ENCODE measurements at regions not wholly inside any gene's neighbourhood (a gene's known extent, or its start where the extent isn't known, plus 50 kb on each side); places are given as distances from the start of the nearest gene placed in this dataset.

DNA sequence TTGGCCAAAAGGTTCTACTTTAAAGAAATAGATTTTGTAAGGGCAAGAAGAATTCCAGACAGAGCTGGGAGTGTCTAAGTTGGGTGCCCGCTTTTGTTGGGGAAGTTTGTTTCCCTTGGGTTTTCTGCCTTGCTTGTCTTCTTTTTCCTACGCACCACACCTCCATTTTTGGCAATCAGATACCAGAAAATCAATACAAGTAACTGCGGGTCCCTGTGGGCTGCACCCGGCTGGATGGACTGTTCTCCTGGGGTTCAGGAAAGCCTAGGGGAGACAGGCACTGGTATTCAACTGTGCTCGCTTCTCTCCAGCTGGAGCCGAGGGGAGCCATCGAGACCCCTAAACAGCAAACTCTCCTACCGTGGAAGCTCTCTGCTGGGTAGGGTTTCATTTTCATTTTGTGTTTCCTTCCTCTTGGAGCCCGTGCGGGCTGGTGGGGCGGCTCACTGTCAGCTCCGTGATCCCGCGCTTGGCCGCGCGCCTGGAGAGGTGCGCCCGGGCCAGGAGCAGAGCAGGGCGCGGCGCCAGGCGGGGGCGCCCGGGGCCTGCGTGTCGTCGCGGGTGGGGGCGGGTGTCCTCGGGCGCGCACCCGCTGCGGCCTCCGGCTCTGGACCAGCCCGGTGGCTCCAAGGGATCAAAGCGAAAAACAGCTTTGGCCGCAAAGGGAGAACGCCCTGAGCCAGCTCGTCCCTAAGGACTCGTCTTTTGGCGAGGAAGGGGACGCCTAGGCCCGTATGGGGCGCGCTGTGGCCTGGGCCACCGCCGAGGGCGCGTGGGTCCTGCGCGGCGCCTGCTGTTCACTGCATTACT, 347.2 kb downstream of the ZNF536 start:
- TF ChIP-seq, protein P1, sequence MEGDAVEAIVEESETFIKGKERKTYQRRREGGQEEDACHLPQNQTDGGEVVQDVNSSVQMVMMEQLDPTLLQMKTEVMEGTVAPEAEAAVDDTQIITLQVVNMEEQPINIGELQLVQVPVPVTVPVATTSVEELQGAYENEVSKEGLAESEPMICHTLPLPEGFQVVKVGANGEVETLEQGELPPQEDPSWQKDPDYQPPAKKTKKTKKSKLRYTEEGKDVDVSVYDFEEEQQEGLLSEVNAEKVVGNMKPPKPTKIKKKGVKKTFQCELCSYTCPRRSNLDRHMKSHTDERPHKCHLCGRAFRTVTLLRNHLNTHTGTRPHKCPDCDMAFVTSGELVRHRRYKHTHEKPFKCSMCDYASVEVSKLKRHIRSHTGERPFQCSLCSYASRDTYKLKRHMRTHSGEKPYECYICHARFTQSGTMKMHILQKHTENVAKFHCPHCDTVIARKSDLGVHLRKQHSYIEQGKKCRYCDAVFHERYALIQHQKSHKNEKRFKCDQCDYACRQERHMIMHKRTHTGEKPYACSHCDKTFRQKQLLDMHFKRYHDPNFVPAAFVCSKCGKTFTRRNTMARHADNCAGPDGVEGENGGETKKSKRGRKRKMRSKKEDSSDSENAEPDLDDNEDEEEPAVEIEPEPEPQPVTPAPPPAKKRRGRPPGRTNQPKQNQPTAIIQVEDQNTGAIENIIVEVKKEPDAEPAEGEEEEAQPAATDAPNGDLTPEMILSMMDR (IDR thresholded peaks at IDR 0.05; ENCODE audit: insufficient read depth, low read length, poor library complexity, severe bottlenecking) = no peak
- DNase-seq (ENCODE audit: low read depth) = no peak
- Histone ChIP-seq H3K4me3 (ENCODE audit: low read depth, low read length) (peak overlapping the region; percentile 34), H3K27me3 (ENCODE audit: control insufficient read depth, insufficient read depth, low read length) (no peaks in the 10 kb centered on the region), H3K36me3 (ENCODE audit: control insufficient read depth, insufficient read depth, low read length) (no peaks in the 10 kb centered on the region)

DNA sequence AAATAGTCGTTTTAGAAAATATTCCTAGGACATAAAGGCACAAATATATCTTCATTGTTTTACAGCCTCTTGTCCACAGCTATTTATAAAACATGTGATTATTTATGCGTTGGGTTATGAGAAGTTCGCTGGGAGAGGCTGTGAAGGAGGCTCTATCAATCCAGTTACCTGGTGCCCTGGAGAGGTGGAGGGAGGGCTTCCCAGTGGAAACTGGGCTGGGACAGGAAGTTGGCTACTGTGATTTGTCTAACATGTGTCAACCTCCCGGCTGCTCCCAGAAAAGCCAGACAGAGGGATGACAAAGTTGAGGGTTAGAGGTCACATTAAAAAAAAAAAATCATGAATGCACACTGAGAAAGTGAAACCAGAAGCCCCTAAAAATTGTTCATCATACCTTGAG, 346.5 kb downstream of the ZNF536 start:
- TF ChIP-seq, protein P1 (IDR thresholded peaks at IDR 0.05; ENCODE audit: insufficient read depth, low read length, poor library complexity, severe bottlenecking) = no peak
- H3K36me3 ChIP-seq (ENCODE audit: control insufficient read depth, insufficient read depth, low read length) = no peaks in the 10 kb centered on the region
- H3K27me3 ChIP-seq (ENCODE audit: control insufficient read depth, insufficient read depth, low read length) = no peaks in the 10 kb centered on the region
- no peak for DNase-seq (ENCODE audit: low read depth)
- no peak overlapping the region for H3K4me3 ChIP-seq (ENCODE audit: low read depth, low read length)

DNA sequence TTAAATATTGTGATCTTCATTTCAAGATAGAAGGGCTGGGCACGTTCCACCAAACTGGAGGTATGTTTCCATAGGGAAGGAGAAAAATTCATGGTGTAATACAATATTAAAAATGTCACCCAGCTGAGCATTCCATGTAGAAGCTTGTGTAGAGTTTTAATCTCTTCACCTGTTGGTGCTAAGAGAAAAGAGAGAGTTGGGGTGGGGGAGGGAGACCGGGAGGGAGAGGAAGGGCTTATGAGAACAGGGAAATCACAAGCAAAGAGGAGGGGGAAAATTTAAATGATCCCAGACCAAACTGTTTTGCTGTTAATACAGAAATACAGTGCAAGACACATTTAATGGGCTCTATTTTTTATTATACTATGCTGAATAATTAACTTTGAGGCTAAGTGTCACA, 345.8 kb downstream of the ZNF536 start:
- TF ChIP-seq, protein P1 (IDR thresholded peaks at IDR 0.05; ENCODE audit: insufficient read depth, low read length, poor library complexity, severe bottlenecking) = no peak
- no peak for DNase-seq (ENCODE audit: low read depth)

DNA sequence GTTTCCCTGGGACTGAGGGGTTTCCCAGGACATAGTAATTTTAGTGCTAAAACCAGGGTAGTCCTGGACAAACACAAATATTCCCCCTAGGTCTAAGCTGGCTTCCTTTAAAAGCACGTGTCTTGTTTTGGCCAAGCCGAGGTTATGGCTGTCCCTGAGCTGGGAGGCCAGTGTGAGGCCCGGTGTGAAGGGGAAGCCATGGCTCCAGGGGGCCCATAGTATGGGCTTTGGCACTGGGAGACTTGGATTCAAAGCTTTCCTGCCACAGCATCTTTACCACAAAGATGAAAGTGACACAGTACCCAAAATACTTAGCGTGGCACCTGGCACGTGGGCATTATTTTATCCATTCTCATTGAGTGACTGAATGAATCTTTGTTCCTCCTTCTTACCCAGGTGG, 345.2 kb downstream of the ZNF536 start:
- H3K36me3 ChIP-seq (ENCODE audit: control insufficient read depth, insufficient read depth, low read length) = no peaks in the 10 kb centered on the region
- no peaks in the 10 kb centered on the region for H3K27me3 ChIP-seq (ENCODE audit: control insufficient read depth, insufficient read depth, low read length)
- no peak overlapping the region for H3K4me3 ChIP-seq (ENCODE audit: low read depth, low read length)
- TF ChIP-seq, protein P1 (IDR thresholded peaks at IDR 0.05; ENCODE audit: insufficient read depth, low read length, poor library complexity, severe bottlenecking) = no peak
- DNase-seq (ENCODE audit: low read depth) = no peak

More for the DNA sequence above, 345.8 kb downstream of the ZNF536 start:
- H3K36me3 ChIP-seq (ENCODE audit: control insufficient read depth, insufficient read depth, low read length) = no peaks in the 10 kb centered on the region
- no peaks in the 10 kb centered on the region for H3K27me3 ChIP-seq (ENCODE audit: control insufficient read depth, insufficient read depth, low read length)
- H3K4me3 ChIP-seq (ENCODE audit: low read depth, low read length) = no peak overlapping the region

DNA sequence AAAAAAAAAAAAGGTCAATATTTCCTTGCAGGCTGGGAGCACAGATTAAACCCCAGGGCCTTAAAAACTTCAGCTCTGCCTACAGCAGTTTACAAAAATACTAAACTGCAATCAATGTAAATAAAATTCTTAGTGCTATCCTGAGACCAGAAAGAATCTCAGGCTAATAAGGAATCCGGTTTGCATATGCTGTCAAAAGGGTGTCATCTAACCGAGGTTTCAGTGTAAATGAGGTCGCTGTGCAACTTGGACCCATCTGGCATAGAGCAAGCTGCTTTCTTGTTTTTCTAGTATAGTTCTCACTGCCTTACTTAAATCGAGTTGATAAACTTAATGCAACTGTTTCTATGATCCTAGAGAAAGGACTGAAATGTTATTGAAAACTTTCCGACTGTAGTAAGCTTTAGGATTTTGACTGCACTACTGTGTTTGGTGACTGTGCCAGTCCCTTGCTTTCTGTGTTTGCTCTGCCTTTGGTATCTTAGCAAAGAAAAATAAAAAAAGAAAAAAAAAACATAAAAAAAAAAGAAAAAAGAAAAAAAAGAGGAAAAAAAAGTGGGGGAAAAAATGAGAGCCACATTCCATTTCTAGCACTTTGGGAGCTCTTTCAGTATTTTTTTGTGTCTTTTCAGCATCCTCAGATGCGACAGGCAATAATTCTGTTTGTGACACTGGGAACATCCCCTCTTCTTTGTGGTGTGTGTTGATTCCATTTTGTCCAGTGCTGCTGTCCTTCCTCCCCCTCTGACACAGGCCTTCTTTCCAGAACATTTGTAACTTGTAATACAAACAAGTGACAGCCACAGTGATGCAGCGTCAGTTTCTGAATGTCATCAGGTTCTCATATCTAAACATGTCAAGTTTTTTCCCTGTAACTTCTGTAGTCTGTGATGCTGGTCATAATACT, 340.5 kb downstream of the ZNF536 start:
- no peak overlapping the region for H3K4me3 ChIP-seq (ENCODE audit: low read depth, low read length)
- no peak for DNase-seq (ENCODE audit: low read depth)
- peaks cover 7% of the 10 kb centered on the region for H3K27me3 ChIP-seq (ENCODE audit: control insufficient read depth, insufficient read depth, low read length)
- TF ChIP-seq, protein P1 (IDR thresholded peaks at IDR 0.05; ENCODE audit: insufficient read depth, low read length, poor library complexity, severe bottlenecking) = no peak
- no peaks in the 10 kb centered on the region for H3K36me3 ChIP-seq (ENCODE audit: control insufficient read depth, insufficient read depth, low read length)

Data from kidney epithelial cell (primary cell).